IMR-90 (cell line): ENCODE measurements at regions not wholly inside any gene's neighbourhood (a gene's known extent, or its start where the extent isn't known, plus 50 kb on each side); places are given as distances from the start of the nearest gene placed in this dataset.

Experiments
- MAFK ChIP-seq: IDR thresholded peaks from 2 replicates; pipeline ENCODE4 v1.6.1; 2012; ENCODE audit warnings: low read depth, low read length, improper control_type of control experiment
- POLR2A ChIP-seq: IDR thresholded peaks from 2 replicates; pipeline ENCODE4 v1.6.1; 2012; ENCODE audit warnings: mild to moderate bottlenecking, low read depth, low read length
- RAD21 ChIP-seq: IDR thresholded peaks from 2 replicates; pipeline ENCODE4 v1.6.1; 2012; ENCODE audit warnings: low read length, improper control_type of control experiment
- USF2 ChIP-seq: fragments of 150-350 bp; IDR thresholded peaks from 2 replicates; pipeline ENCODE4 v1.6.1; 2017; ENCODE audit warnings: mild to moderate bottlenecking, antibody characterized with exemption, low read length, low read depth
- TF ChIP-seq, protein P1 (sequence below): conservative IDR thresholded peaks from 2 replicates; pipeline ENCODE4 v1.5.1; 2012; ENCODE audit warnings: mild to moderate bottlenecking, low read depth, low read length, improper control_type of control experiment
- TF ChIP-seq, protein P2 (sequence below): fragments of 150-350 bp; IDR thresholded peaks from 2 replicates; pipeline ENCODE4 v1.6.1; 2016; ENCODE audit warnings: low read depth, mild to moderate bottlenecking, low read length, moderate library complexity, borderline replicate concordance

- TF ChIP-seq, protein P1, sequence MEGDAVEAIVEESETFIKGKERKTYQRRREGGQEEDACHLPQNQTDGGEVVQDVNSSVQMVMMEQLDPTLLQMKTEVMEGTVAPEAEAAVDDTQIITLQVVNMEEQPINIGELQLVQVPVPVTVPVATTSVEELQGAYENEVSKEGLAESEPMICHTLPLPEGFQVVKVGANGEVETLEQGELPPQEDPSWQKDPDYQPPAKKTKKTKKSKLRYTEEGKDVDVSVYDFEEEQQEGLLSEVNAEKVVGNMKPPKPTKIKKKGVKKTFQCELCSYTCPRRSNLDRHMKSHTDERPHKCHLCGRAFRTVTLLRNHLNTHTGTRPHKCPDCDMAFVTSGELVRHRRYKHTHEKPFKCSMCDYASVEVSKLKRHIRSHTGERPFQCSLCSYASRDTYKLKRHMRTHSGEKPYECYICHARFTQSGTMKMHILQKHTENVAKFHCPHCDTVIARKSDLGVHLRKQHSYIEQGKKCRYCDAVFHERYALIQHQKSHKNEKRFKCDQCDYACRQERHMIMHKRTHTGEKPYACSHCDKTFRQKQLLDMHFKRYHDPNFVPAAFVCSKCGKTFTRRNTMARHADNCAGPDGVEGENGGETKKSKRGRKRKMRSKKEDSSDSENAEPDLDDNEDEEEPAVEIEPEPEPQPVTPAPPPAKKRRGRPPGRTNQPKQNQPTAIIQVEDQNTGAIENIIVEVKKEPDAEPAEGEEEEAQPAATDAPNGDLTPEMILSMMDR = no peak
- TF ChIP-seq, protein P2, sequence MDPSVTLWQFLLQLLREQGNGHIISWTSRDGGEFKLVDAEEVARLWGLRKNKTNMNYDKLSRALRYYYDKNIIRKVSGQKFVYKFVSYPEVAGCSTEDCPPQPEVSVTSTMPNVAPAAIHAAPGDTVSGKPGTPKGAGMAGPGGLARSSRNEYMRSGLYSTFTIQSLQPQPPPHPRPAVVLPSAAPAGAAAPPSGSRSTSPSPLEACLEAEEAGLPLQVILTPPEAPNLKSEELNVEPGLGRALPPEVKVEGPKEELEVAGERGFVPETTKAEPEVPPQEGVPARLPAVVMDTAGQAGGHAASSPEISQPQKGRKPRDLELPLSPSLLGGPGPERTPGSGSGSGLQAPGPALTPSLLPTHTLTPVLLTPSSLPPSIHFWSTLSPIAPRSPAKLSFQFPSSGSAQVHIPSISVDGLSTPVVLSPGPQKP = no peak
- TF ChIP-seq RAD21 (no peak), POLR2A (no peak), MAFK (no peak), USF2 (no peak)
Measured at GRCh38 chr13:37293295-37293694, 187.8 kb upstream of the CSNK1A1L start.
